ENCODE measurements at regions not wholly inside any gene's neighbourhood (a gene's known extent, or its start where the extent isn't known, plus 50 kb on each side); places are given as distances from the start of the nearest gene placed in this dataset.
"Not testable (repeated sequence)": the region's sequence is repeated elsewhere in the genome, so short reads cannot be mapped to it uniquely, and the experiment has no call there.

GRCh38 chr7:91473619-91474018, 209.4 kb downstream of the FZD1 start:
- no peak overlapping the region for H3K4me3 ChIP-seq (ENCODE audit: low read depth, low read length)
- TF ChIP-seq CTCF (IDR thresholded peaks at IDR 0.05; ENCODE audit: borderline replicate concordance, insufficient read depth, low read depth, low read length) = no peak

- no peak overlapping the region for H3K4me3 ChIP-seq (ENCODE audit: low read depth, low read length)
- no peak for TF ChIP-seq CTCF (IDR thresholded peaks at IDR 0.05; ENCODE audit: borderline replicate concordance, insufficient read depth, low read depth, low read length)
These were observed 209.8 kb downstream of the FZD1 start for GRCh38 chr7:91474074-91474473.

- H3K4me3 ChIP-seq (ENCODE audit: low read depth, low read length) = not testable (repeated sequence)
These were observed 216.2 kb downstream of the FZD1 start for GRCh38 chr7:91480470-91480869.

GRCh38 chr7:91491868-91492267, 227.6 kb downstream of the FZD1 start:
- no peak overlapping the region for H3K4me3 ChIP-seq (ENCODE audit: low read depth, low read length)
- no peak for TF ChIP-seq CTCF (IDR thresholded peaks at IDR 0.05; ENCODE audit: borderline replicate concordance, insufficient read depth, low read depth, low read length)

GRCh38 chr7:91492317-91492716, 228.1 kb downstream of the FZD1 start:
- H3K4me3 ChIP-seq (ENCODE audit: low read depth, low read length) = no peak overlapping the region
- no peak for TF ChIP-seq CTCF (IDR thresholded peaks at IDR 0.05; ENCODE audit: borderline replicate concordance, insufficient read depth, low read depth, low read length)

- no peak overlapping the region for H3K4me3 ChIP-seq (ENCODE audit: low read depth, low read length)
- no peak for TF ChIP-seq CTCF (IDR thresholded peaks at IDR 0.05; ENCODE audit: borderline replicate concordance, insufficient read depth, low read depth, low read length)
These were observed 228.5 kb downstream of the FZD1 start for GRCh38 chr7:91492773-91493172.

- H3K4me3 ChIP-seq (ENCODE audit: low read depth, low read length) = no peak overlapping the region
- no peak for TF ChIP-seq CTCF (IDR thresholded peaks at IDR 0.05; ENCODE audit: borderline replicate concordance, insufficient read depth, low read depth, low read length)
These were observed 230.2 kb downstream of the FZD1 start for GRCh38 chr7:91494450-91494849.

- TF ChIP-seq CTCF (IDR thresholded peaks at IDR 0.05; ENCODE audit: borderline replicate concordance, insufficient read depth, low read depth, low read length) = no peak
- no peak overlapping the region for H3K4me3 ChIP-seq (ENCODE audit: low read depth, low read length)
These were observed 232.1 kb downstream of the FZD1 start for GRCh38 chr7:91496251-91496820.

- not testable (repeated sequence) for H3K4me3 ChIP-seq (ENCODE audit: low read depth, low read length)
These were observed 233.0 kb downstream of the FZD1 start for GRCh38 chr7:91497277-91497676.
